Osteoblast (primary cell): ENCODE measurements at regions not wholly inside any gene's neighbourhood (a gene's known extent, or its start where the extent isn't known, plus 50 kb on each side); places are given as distances from the start of the nearest gene placed in this dataset.

Source experiments
- DNase-seq: peaks from one replicate; pipeline ENCODE4 v3.0.0; 2011; ENCODE audit warnings: low spot score, mixed read lengths; ENCODE audit not compliant: insufficient read length; ENCODE audit errors: missing footprints
- H2AFZ ChIP-seq: 2 replicates; pipeline ENCODE4 v1.6.0; 2011; ENCODE audit warnings: mild to moderate bottlenecking, low read length
- H3K27ac ChIP-seq: 2 replicates; pipeline ENCODE4 v1.5.1; 2011; ENCODE audit warnings: mild to moderate bottlenecking, low read depth, low read length, moderate library complexity
- H3K27me3 ChIP-seq: 2 replicates; pipeline ENCODE4 v1.6.0; 2012; ENCODE audit warnings: mild to moderate bottlenecking, control low read depth, inconsistent platforms, low read length, moderate library complexity; ENCODE audit not compliant: insufficient read depth
- H3K36me3 ChIP-seq: 2 replicates; pipeline ENCODE4 v1.5.1; 2011; ENCODE audit warnings: mild to moderate bottlenecking, low read length, control low read depth, moderate library complexity; ENCODE audit not compliant: insufficient read depth
- H3K4me1 ChIP-seq: 2 replicates; pipeline ENCODE4 v1.5.1; 2011; ENCODE audit warnings: mild to moderate bottlenecking, low read length, control low read depth, moderate library complexity; ENCODE audit not compliant: insufficient read depth
- H3K4me2 ChIP-seq: 2 replicates; pipeline ENCODE4 v1.6.0; 2011; ENCODE audit warnings: mild to moderate bottlenecking, low read length; ENCODE audit not compliant: insufficient read depth
- H3K4me3 ChIP-seq: fragments of 200-600 bp; sonication (generic); 3 replicates; pipeline ENCODE4 v1.5.1; 2012; ENCODE audit warnings: mild to moderate bottlenecking, low read length, inconsistent platforms; ENCODE audit not compliant: insufficient read depth
- H3K79me2 ChIP-seq: 2 replicates; pipeline ENCODE4 v1.6.0; 2012; ENCODE audit warnings: mild to moderate bottlenecking, low read length, control low read depth, inconsistent platforms; ENCODE audit not compliant: insufficient read depth
- H3K9me3 ChIP-seq: 2 replicates; pipeline ENCODE4 v1.5.1; 2011; ENCODE audit warnings: low read depth, low read length, control low read depth
- H4K20me1 ChIP-seq: 2 replicates; pipeline ENCODE4 v1.6.0; 2012; ENCODE audit warnings: mild to moderate bottlenecking, low read length, control low read depth; ENCODE audit not compliant: insufficient read depth
- TF ChIP-seq, protein P1 (sequence below): IDR thresholded peaks from 2 replicates; pipeline ENCODE4 v1.5.1; 2011; ENCODE audit warnings: mild to moderate bottlenecking, low read depth, low read length, moderate library complexity; ENCODE audit errors: extremely low read depth

GRCh38 chr13:78487707-78488106 is 115.6 kb downstream of the POU4F1 start:
- no peak for DNase-seq
- no peak overlapping the region for H2AFZ ChIP-seq
- H3K27me3 ChIP-seq = no peaks in the 10 kb centered on the region
- H3K79me2 ChIP-seq = no peaks in the 10 kb centered on the region
- H4K20me1 ChIP-seq = no peaks in the 10 kb centered on the region
- no peak overlapping the region for H3K27ac ChIP-seq
- no peaks in the 10 kb centered on the region for H3K36me3 ChIP-seq
- TF ChIP-seq, protein P1, sequence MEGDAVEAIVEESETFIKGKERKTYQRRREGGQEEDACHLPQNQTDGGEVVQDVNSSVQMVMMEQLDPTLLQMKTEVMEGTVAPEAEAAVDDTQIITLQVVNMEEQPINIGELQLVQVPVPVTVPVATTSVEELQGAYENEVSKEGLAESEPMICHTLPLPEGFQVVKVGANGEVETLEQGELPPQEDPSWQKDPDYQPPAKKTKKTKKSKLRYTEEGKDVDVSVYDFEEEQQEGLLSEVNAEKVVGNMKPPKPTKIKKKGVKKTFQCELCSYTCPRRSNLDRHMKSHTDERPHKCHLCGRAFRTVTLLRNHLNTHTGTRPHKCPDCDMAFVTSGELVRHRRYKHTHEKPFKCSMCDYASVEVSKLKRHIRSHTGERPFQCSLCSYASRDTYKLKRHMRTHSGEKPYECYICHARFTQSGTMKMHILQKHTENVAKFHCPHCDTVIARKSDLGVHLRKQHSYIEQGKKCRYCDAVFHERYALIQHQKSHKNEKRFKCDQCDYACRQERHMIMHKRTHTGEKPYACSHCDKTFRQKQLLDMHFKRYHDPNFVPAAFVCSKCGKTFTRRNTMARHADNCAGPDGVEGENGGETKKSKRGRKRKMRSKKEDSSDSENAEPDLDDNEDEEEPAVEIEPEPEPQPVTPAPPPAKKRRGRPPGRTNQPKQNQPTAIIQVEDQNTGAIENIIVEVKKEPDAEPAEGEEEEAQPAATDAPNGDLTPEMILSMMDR = no peak
- no peak overlapping the region for H3K4me2 ChIP-seq
- H3K9me3 ChIP-seq = no peaks in the 10 kb centered on the region
- H3K4me3 ChIP-seq = no peak overlapping the region
- H3K4me1 ChIP-seq = no peaks in the 10 kb centered on the region

GRCh38 chr13:78485803-78486202 is 117.5 kb downstream of the POU4F1 start:
- Histone ChIP-seq H3K4me3 (no peak overlapping the region), H3K9me3 (no peaks in the 10 kb centered on the region)

DNA sequence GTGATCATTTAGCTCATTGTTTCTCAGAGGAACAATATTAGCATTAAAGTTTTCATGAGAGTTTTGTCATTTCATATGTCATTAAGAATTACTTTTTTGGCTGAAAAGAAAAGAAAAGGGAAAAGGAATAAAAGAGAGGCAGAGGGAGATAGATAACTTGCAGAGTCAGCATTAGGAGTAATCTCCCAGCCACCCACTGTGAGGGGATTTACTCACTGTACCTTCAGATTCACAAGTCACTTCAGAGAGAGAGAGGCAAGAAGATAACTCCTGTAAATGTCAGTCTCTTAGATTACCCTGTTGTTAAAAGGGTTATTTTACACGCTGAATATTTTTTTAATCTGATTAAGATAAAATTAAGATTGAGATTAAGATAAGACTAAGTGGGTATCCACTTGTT is 125.2 kb downstream of the POU4F1 start:
- DNase-seq = no peak
- no peak overlapping the region for H3K27ac ChIP-seq
- no peaks in the 10 kb centered on the region for H3K9me3 ChIP-seq
- no peak overlapping the region for H3K4me2 ChIP-seq
- no peaks in the 10 kb centered on the region for H3K36me3 ChIP-seq
- TF ChIP-seq, protein P1 = no peak
- no peaks in the 10 kb centered on the region for H3K27me3 ChIP-seq
- no peaks in the 10 kb centered on the region for H4K20me1 ChIP-seq
- H3K79me2 ChIP-seq = no peaks in the 10 kb centered on the region
- H3K4me1 ChIP-seq = no peaks in the 10 kb centered on the region
- no peak overlapping the region for H2AFZ ChIP-seq
- H3K4me3 ChIP-seq = no peak overlapping the region

More at GRCh38 chr13:78485803-78486202, 117.5 kb downstream of the POU4F1 start:
- H3K27ac ChIP-seq = no peak overlapping the region
- H4K20me1 ChIP-seq = no peaks in the 10 kb centered on the region
- DNase-seq = no peak
- no peaks in the 10 kb centered on the region for H3K36me3 ChIP-seq
- no peaks in the 10 kb centered on the region for H3K4me1 ChIP-seq
- no peak overlapping the region for H2AFZ ChIP-seq
- TF ChIP-seq, protein P1 = no peak
- no peaks in the 10 kb centered on the region for H3K79me2 ChIP-seq
- H3K27me3 ChIP-seq = no peaks in the 10 kb centered on the region
- no peak overlapping the region for H3K4me2 ChIP-seq

DNA sequence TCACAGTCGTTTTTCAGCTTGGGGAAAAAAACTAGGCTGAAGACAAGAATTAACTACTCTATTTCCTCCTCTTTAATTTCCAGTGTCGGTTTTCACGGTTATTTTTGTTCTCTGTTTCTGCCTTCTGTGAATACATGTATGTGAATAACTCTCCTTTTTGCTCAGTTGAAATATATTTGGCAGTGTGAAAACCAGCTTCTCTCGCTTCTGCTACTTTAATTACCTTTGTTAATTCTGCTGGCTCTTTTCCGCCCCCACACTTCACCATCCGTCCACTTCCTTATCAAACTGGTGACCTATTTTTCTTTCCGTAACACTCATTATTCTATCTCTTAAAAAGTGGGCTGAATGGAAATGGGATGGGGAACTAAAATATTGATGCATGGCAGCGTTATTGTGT is 126.4 kb downstream of the POU4F1 start:
- Histone ChIP-seq H3K27me3 (no peaks in the 10 kb centered on the region), H4K20me1 (no peaks in the 10 kb centered on the region), H2AFZ (no peak overlapping the region), H3K4me2 (no peak overlapping the region), H3K9me3 (no peaks in the 10 kb centered on the region), H3K27ac (no peak overlapping the region), H3K36me3 (no peaks in the 10 kb centered on the region), H3K4me1 (no peaks in the 10 kb centered on the region), H3K79me2 (no peaks in the 10 kb centered on the region), H3K4me3 (no peak overlapping the region)
- TF ChIP-seq, protein P1 = no peak
- DNase-seq = no peak
